Lower leg skin (tissue), 3 donors: ENCODE measurements at regions not wholly inside any gene's neighbourhood (a gene's known extent, or its start where the extent isn't known, plus 50 kb on each side); places are given as distances from the start of the nearest gene placed in this dataset.

Experiments used
- POLR2A ChIP-seq, 2 donors: fragments of 450-650 bp; IDR thresholded peaks; one replicate each; pipeline ENCODE4 v1.6.1; 2016 to 2017; ENCODE audit warnings: antibody characterized with exemption in 2 of 2, mild to moderate bottlenecking in 1 of 2, moderate library complexity in 1 of 2
- TF ChIP-seq, protein P1 (sequence below), 3 donors: fragments of 450-650 bp; IDR thresholded peaks; one replicate each; pipeline ENCODE4 v1.5.1; 2016; ENCODE audit warnings: antibody characterized with exemption in 3 of 3, mild to moderate bottlenecking in 3 of 3, moderate library complexity in 2 of 3

DNA sequence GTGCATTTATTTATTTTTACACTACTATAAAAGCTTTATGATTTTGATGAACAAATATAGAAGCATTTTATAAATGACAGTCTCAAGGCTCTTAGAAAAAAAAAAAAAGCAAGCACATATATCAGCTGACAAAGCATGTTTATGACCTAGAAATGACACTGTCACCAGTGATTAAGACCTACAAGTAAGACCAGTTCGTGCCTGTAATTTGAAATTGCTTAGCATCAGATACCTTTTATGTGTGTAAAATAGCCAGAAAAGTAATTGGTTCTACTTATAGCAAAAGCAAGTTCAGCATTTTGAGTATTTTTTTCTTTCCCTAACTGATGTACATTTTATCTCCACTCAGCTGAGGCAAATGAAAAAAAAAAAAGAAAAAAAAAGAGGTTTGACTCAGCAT, 808.4 kb downstream of the CDH18 start:
- TF ChIP-seq, protein P1, sequence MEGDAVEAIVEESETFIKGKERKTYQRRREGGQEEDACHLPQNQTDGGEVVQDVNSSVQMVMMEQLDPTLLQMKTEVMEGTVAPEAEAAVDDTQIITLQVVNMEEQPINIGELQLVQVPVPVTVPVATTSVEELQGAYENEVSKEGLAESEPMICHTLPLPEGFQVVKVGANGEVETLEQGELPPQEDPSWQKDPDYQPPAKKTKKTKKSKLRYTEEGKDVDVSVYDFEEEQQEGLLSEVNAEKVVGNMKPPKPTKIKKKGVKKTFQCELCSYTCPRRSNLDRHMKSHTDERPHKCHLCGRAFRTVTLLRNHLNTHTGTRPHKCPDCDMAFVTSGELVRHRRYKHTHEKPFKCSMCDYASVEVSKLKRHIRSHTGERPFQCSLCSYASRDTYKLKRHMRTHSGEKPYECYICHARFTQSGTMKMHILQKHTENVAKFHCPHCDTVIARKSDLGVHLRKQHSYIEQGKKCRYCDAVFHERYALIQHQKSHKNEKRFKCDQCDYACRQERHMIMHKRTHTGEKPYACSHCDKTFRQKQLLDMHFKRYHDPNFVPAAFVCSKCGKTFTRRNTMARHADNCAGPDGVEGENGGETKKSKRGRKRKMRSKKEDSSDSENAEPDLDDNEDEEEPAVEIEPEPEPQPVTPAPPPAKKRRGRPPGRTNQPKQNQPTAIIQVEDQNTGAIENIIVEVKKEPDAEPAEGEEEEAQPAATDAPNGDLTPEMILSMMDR (IDR thresholded peaks at IDR 0.05) = no peak
- TF ChIP-seq POLR2A (IDR thresholded peaks at IDR 0.05) = no peak
